DMS 273 (cell line): ENCODE measurements at regions not wholly inside any gene's neighbourhood (a gene's known extent, or its start where the extent isn't known, plus 50 kb on each side); places are given as distances from the start of the nearest gene placed in this dataset.
"Not testable (repeated sequence)": the region's sequence is repeated elsewhere in the genome, so short reads cannot be mapped to it uniquely, and the experiment has no call there.

ENCODE experiments used
- DNase-seq: peaks from one replicate; lab custom pipeline; 2025; ENCODE audit not compliant: unreplicated experiment; lab: John Stamatoyannopoulos, UW

- DNase-seq = no peak
Observed at GRCh38 chr15:95068701-95069521, 837.5 kb downstream of the MCTP2 start.

GRCh38 chr15:95075792-95076677 lies 844.7 kb downstream of the MCTP2 start:
- no peak for DNase-seq

DNA sequence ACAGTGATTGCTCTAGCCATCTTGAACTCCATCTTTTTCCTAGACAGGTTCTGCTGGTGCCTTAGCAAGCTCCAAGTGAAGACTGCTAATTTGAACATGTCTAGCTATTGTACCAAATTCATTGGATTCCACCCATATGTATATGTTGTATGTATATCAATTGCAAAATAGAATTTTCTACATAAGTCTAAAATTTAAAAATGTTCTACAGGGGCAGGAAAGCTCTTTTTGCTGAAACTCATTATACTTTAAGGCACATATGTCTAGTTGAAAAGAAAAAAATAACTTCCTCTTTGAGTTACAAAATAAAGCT lies 845.3 kb downstream of the MCTP2 start:
- DNase-seq = no peak

DNA sequence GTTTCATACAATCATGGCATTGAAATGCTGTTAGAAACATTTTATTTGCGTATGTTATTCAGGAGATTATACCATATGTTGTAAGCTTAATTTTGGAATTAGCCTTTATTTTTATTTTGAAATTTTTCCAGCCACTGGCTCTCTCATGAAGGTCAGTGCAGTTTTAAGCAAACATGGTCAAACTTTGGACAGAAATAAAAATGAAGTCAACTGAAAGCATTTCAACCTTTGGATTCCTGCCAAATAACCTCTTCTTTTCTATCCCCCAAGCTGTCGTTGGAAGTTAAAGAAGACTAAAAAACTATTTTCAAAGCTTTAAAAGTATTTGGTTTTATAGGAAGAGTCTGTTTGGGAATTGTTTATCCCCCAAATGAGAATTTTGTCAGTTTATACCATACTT lies 846.6 kb downstream of the MCTP2 start:
- DNase-seq = no peak

DNA sequence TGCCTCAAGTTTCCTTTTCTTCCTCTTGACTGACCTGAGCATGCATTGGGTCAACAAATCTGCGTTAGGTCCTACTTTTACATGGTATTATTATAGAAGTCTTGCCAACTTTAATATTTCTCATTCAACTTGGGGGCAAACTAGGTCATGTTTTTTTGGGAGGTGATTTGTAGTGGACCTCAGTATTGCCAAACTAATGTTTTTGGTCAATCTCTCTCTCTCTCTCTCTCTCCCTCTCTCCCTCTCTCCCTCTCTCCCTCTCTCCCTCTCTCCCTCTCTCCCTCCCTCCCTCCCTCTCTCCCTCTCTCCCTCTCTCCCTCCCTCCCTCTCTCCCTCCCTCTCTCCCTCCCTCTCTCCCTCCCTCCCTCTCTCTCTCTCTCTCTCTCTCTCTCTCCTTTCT lies 848.9 kb downstream of the MCTP2 start:
- DNase-seq = not testable (repeated sequence)

DNA sequence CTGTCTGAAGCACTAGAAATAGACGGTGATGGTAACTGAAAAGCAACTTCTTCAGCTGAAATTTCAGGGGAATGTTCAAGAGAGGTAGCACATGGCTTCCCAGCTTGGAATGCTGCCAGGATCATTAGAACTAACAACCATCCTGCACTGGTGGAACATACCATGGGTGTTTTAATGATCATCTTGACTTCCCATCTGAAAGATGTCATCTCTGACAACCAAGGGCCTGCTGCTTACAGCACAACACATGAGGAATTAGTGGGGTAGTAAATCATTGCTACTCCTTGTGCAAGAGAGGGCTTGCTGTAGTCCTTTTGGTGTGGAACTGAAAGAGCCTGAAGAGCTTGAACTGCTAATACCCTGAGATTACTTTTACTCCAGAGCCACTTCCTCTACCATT lies 853.7 kb downstream of the MCTP2 start:
- DNase-seq = no peak

DNA sequence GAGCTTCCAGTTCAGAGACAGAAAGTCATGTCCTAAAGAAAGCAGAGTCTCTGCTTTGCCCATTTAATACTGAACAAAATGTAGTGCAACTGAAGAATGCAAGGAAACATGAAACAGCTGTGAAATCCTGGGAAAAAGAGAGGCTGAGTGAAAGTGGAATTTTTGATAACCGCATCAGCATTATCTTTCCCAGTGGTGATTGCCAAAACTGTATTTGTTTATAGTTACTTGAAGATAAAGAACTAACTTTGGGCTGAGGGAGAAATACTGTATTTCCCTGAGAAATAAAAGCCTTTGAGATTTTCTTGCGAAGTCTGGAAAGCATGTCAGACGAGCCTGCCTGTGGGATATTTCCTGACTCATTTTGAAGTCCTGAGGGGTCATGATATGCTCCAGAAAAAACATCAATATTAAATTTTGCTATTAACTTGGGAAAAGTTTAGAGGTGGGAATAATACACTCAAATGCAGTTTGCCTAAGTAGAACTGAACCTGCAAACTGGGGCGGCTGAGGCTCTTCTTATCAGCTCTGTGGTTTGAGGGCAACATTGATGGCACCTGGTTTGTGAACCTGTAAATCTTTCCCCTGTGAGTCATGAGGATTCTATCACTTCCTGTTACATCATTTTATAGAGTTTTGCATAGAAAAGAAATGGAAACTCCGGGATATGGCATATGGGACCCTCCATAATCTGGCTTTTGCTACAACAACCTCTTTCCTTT lies 855.3 kb downstream of the MCTP2 start:
- no peak for DNase-seq

DNA sequence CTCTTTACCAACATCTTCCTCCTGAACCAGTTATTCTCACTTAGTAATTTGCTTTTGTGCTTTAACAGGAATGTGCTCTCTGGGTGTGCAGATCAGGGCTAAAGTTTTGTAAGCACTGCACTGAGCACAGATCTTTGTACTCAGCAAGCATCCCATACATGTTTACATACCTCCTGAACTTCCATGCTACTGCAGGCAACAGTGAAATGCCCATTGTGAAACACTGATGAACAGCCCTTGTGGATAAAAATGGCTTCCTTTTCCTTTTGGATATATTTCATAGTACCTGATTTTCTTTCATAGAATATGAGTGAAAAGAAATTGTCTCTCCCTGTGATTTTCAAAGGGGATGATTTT lies 855.9 kb downstream of the MCTP2 start:
- no peak for DNase-seq

- DNase-seq = no peak
Observed at GRCh38 chr15:95091444-95091843, 860.1 kb downstream of the MCTP2 start.

DNA sequence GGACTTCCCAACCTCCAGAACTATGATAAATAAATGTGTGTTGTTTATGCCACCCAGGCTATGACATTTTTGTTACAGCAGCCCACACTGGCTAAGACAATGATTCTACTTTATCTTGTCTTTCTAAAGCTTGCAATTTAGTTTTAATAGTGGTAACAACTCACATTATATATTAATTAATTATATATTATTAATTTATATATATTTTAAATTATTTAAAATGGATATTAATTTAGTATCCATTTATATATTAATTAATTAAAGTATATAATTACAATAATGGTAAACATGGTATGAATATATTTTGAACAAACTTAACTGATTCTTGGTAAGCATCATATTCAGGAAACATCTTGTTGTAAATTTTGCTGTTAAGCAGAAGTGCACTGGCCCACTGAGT lies 863.9 kb downstream of the MCTP2 start:
- no peak for DNase-seq

DNA sequence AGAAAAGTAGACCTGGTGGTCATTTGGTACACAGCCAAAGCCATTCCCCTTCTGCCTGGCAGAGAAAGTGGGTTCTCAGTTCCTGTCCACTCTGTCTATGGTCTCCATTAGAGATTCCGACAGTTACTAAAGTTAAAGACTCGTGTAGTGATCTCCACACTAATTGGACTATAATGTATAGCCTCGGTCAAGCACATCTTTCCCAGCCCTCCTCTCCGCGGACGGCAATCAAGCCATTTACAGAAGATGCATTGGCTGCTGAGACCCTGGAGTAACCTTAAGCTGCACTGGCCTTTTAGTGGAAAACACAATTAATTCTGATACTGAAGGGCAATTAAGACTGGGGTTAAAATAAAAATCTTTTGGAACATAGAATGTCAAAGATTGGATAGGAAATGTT lies 865.3 kb downstream of the MCTP2 start:
- no peak for DNase-seq

DNA sequence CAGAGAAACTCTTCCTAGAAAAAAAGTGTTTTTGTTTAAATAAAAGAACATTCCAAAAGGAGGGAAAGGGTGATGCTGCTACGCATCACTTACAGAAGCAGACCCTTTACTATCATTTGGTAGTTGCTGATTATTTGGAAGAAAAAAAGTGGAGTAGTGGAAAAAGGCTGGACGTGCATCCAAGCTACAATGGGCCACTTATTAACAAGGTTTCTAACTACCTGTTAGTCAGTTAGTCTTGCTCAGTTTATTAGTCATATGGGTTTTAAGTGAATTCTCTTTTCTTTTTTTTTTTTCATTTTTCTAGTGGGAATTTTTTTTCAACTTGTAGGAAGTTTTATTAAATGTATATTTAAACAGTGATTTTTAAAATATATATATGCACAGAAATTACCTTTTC lies 866.0 kb downstream of the MCTP2 start:
- DNase-seq = no peak

- no peak for DNase-seq
Observed at GRCh38 chr15:95105229-95105628, 873.9 kb downstream of the MCTP2 start.

GRCh38 chr15:95106801-95107200 lies 875.4 kb downstream of the MCTP2 start:
- DNase-seq = no peak

DNA sequence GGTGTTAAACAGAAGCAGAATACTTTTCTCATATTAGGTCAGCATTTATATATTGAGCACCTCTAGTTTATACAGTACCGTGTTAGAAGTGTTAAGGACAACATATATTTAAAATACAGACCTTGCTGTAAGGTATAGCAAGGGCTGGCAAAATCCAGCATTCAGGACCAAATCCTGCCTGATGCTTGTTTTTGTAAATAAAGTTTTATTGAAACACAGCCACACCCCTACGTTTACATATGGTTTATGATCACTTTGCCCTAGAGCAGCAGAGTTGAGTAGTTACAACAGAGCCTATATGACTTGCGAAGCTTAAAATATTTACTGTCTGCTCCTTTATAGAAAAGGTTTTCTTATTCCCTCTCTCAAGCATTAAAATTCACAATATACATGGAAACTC lies 877.3 kb downstream of the MCTP2 start:
- no peak for DNase-seq

DNA sequence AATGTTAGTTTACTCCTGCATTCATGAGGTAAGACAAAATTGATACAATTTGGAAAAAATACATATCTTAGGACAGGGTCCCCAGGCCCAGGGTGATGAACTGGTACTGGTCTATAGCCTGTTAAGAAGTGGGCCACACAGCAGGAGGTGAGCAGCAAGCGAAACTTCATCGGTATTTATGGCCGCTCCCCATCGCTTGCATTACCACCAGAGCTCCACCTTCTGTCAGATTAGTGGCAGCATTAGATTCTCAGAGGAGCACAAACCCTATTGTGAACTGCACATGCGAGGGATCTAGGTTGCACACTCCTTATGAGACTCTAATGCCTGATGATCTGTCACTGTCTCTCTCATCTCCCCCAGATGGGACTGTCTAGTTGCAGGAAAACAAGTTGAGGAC lies 880.6 kb downstream of the MCTP2 start:
- no peak for DNase-seq

DNA sequence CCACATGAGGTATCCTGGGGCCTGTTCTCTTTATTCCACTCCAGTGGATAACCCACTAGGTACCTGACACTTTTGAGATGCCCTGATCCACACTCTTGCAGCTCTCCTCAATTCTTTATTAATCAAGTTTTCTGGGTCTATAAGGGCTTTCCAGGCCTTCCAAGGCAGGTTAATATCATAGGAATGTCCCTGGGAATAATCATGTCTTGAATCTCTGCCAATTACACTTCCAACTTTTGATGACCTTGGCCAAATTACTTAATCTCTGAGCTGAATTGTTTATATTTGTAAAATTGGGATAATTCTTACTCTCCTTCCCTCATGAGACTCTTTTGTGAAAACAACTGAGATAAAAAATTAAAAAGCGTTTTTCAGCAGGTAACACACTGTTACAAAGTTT lies 881.7 kb downstream of the MCTP2 start:
- no peak for DNase-seq

GRCh38 chr15:95119041-95119610 lies 887.8 kb downstream of the MCTP2 start:
- DNase-seq = no peak

GRCh38 chr15:95120595-95120994 lies 889.2 kb downstream of the MCTP2 start:
- DNase-seq = no peak

DNA sequence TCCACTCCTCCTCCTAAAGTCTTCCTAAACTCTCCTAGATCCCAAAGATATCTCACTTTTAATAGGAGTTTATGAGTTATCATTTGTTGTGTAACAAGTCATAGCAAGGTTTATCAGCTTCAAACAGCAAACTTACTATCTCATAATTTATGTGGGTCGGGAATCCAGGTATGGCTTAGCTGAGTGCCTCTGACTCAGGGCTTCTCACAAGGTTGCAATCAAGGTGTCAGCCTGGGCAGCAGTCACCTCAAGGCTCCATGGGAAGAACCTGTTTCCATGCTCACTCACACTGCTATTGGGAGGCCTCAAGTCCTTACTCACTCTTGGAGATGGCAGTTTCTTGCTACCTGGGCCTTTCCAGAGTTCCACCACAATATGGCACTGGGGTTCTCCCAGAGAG lies 889.8 kb downstream of the MCTP2 start:
- DNase-seq = no peak

DNA sequence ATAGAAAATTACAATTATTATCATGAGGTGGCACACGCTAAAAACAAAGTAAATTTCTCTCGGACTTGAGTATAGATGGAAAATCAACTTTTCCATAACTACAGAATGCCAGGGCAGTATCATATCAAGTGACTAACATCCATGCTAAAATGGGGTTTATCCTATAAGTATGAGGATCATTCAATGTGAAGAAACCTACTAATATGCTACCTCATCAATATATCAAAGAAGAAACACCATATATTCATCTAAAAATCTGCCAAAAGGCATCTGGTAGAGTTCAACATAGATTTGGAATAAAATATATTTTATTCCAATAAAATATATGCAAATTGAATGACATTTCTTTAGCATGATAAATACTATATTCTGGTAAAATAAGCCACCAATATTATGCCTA lies 894.4 kb downstream of the MCTP2 start:
- no peak for DNase-seq

GRCh38 chr15:95127356-95127755 lies 896.0 kb downstream of the MCTP2 start:
- no peak for DNase-seq
